ENCODE measurements at regions not wholly inside any gene's neighbourhood (a gene's known extent, or its start where the extent isn't known, plus 50 kb on each side); places are given as distances from the start of the nearest gene placed in this dataset.

- no peak for TF ChIP-seq ZNF24 (tag by site-specific recombination; IDR thresholded peaks at IDR 0.05)
- no peak for TF ChIP-seq KLF9 (tag by site-specific recombination; IDR thresholded peaks at IDR 0.05; ENCODE audit: low read depth)
- TF ChIP-seq PATZ1 (tag by site-specific recombination; IDR thresholded peaks at IDR 0.05) = no peak
- TF ChIP-seq ZSCAN30 (tag by site-specific recombination; IDR thresholded peaks at IDR 0.05) = no peak
- no peak for TF ChIP-seq CTCF (tag by site-specific recombination; IDR thresholded peaks at IDR 0.05)
Measured at GRCh38 chr14:28870033-28870564, 103.5 kb downstream of the FOXG1 start.
